MCF 10A (cell line): ENCODE measurements at regions not wholly inside any gene's neighbourhood (a gene's known extent, or its start where the extent isn't known, plus 50 kb on each side); places are given as distances from the start of the nearest gene placed in this dataset.

Experiments
- BruUV-seq: library from RNA; stranded (reverse); fragments of 400-500 nt; replicated peaks from 2 replicates; lab custom pipeline; 2021; lab: Mats Ljungman, UMichigan
- CTCF ChIA-PET: fragments of 300-600 bp; sonication (Branson Sonifier 250); formaldehyde crosslinking; extraction: SDS; loops from one replicate; lab custom pipeline; 2021; ENCODE audit warnings: antibody characterized with exemption, inconsistent platforms; lab: Yijun Ruan, JAX
- POLR2A ChIA-PET: fragments of 300-600, 350-650 bp; sonication (Branson Sonifier 250); formaldehyde crosslinking; extraction: SDS; loops from one replicate; lab custom pipeline; 2020; ENCODE audit warnings: antibody characterized with exemption, inconsistent platforms; lab: Yijun Ruan, JAX
- DNase-seq: peaks from one replicate; pipeline ENCODE4 v3.0.0-alpha.2; 2018; ENCODE audit not compliant: unreplicated experiment
- H3K27ac Mint-ChIP-seq: one replicate; pipeline ENCODE4 v1.8.0; 2022; ENCODE audit warnings: mild to moderate bottlenecking, low read depth, mixed read lengths; ENCODE audit not compliant: unreplicated experiment
- H3K27me3 Mint-ChIP-seq: one replicate; pipeline ENCODE4 v1.8.0; 2022; ENCODE audit warnings: mixed read lengths; ENCODE audit not compliant: insufficient read depth, unreplicated experiment
- H3K36me3 Mint-ChIP-seq: one replicate; pipeline ENCODE4 v1.8.0; 2022; ENCODE audit warnings: mild to moderate bottlenecking, moderate library complexity, mixed read lengths; ENCODE audit not compliant: insufficient read depth, unreplicated experiment
- H3K4me1 Mint-ChIP-seq: one replicate; pipeline ENCODE4 v1.8.0; 2022; ENCODE audit warnings: mixed read lengths; ENCODE audit not compliant: insufficient read depth, unreplicated experiment
- H3K4me3 Mint-ChIP-seq: one replicate; pipeline ENCODE4 v1.8.0; 2022; ENCODE audit warnings: mild to moderate bottlenecking, moderate library complexity, mixed read lengths; ENCODE audit not compliant: unreplicated experiment
- H3K9me3 Mint-ChIP-seq: one replicate; pipeline ENCODE4 v1.8.0; 2022; ENCODE audit warnings: mixed read lengths; ENCODE audit not compliant: unreplicated experiment
- intact Hi-C: fragments of 100-400 bp; cut with micrococcal nuclease; formaldehyde crosslinking; loops from 2 replicates; pipeline ENCODE4 v1.14.1; 2022
- TF ChIP-seq, protein P1 (sequence below): fragments of 200-600 bp; IDR thresholded peaks from one replicate; pipeline ENCODE4 v1.8.0; 2022; ENCODE audit warnings: antibody characterized with exemption, mild to moderate bottlenecking; ENCODE audit not compliant: unreplicated experiment

- CTCF ChIA-PET, result no interaction called here
- BruUV-seq, result no TSS peak
- Mint-ChIP-seq H3K9me3 (no peaks in the 10 kb centered on the region), H3K27ac (no peak overlapping the region), H3K4me1 (peaks cover 67% of the 10 kb centered on the region), H3K27me3 (no peaks in the 10 kb centered on the region), H3K4me3 (no peak overlapping the region), H3K36me3 (no peaks in the 10 kb centered on the region)
- POLR2A ChIA-PET, result no interaction called here
- DNase-seq, result no peak
- intact Hi-C loops, result loop anchor here (5.0 to 10.0 kb wide), 6 partner anchors 123 to 738 kb away; no protein-coding TSS in a partner anchor
- TF ChIP-seq, protein P1, sequence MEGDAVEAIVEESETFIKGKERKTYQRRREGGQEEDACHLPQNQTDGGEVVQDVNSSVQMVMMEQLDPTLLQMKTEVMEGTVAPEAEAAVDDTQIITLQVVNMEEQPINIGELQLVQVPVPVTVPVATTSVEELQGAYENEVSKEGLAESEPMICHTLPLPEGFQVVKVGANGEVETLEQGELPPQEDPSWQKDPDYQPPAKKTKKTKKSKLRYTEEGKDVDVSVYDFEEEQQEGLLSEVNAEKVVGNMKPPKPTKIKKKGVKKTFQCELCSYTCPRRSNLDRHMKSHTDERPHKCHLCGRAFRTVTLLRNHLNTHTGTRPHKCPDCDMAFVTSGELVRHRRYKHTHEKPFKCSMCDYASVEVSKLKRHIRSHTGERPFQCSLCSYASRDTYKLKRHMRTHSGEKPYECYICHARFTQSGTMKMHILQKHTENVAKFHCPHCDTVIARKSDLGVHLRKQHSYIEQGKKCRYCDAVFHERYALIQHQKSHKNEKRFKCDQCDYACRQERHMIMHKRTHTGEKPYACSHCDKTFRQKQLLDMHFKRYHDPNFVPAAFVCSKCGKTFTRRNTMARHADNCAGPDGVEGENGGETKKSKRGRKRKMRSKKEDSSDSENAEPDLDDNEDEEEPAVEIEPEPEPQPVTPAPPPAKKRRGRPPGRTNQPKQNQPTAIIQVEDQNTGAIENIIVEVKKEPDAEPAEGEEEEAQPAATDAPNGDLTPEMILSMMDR, result no peak
Measured at GRCh38 chr3:55164876-55165275, 237.0 kb upstream of the LRTM1 start.

DNA sequence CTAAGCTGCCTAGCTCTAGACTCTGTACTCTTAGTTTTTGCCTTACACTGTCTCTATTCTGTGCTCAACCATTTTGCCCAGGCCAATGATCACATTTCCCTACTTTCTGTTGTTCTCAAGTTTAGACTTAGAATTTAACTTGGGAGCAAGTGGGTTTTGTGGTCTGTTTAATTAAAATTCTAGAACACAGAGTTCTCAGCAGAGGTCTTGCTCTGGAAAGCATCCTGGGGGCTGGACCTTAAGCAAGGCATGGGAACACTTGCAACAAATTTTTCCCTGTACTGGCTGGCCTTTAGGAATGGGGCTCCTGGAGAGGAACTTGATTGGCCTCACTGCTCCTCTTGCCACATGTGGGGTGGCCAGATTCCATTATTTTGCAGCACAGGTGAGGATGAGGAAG, 236.3 kb upstream of the LRTM1 start:
- H3K4me1 Mint-ChIP-seq, result peaks cover 65% of the 10 kb centered on the region
- POLR2A ChIA-PET, result no interaction called here
- CTCF ChIA-PET, result no interaction called here
- no peak overlapping the region for H3K4me3 Mint-ChIP-seq
- H3K9me3 Mint-ChIP-seq, result no peaks in the 10 kb centered on the region
- BruUV-seq, result no TSS peak
- TF ChIP-seq, protein P1, result no peak
- no peak for DNase-seq
- intact Hi-C loops, result loop anchor here (10.0 kb wide), 1 partner anchor 731 kb away; no protein-coding TSS in a partner anchor
- H3K36me3 Mint-ChIP-seq, result no peaks in the 10 kb centered on the region
- H3K27me3 Mint-ChIP-seq, result no peaks in the 10 kb centered on the region
- H3K27ac Mint-ChIP-seq, result no peak overlapping the region

DNA sequence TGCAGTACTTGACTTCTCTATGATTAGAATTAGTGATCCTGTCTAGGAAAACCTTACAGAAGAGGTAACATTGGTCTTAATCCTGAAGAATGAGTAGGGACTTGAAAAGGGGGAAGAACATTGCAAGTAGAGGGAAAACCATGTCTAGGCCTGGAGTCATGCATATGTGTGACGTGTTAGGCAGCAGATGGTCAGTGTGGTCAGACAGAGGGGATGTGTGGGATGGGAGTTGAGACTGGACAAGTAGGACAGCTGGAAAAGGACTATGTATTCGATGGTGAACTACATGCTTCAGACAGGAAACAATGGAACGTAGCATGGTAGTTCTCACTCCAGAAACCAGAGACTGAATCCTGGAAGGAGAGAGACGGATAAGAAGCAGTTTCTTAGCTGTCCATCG, 235.6 kb upstream of the LRTM1 start:
- CTCF ChIA-PET, result interaction anchor here (0.6 to 0.8 kb wide), 2 partner anchors 9 to 351 kb away, joined by 3 to 4 read pairs; no protein-coding TSS in a partner anchor
- H3K27me3 Mint-ChIP-seq, result no peaks in the 10 kb centered on the region
- peaks cover 65% of the 10 kb centered on the region for H3K4me1 Mint-ChIP-seq
- H3K27ac Mint-ChIP-seq, result no peak overlapping the region
- POLR2A ChIA-PET, result interaction anchor here (0.6 kb wide), 1 partner anchor 613 kb away, joined by 3 read pairs; no protein-coding TSS in a partner anchor
- H3K9me3 Mint-ChIP-seq, result peaks cover 2% of the 10 kb centered on the region
- no TSS peak for BruUV-seq
- no peak overlapping the region for H3K4me3 Mint-ChIP-seq
- no peaks in the 10 kb centered on the region for H3K36me3 Mint-ChIP-seq
- no peak for DNase-seq
- TF ChIP-seq, protein P1, result no peak
- intact Hi-C loops, result loop anchor here (10.0 kb wide), 1 partner anchor 731 kb away; no protein-coding TSS in a partner anchor

- Mint-ChIP-seq H3K27ac (peak overlapping the region; percentile 71), H3K27me3 (no peaks in the 10 kb centered on the region), H3K36me3 (no peaks in the 10 kb centered on the region), H3K4me3 (no peak overlapping the region), H3K4me1 (peaks cover 61% of the 10 kb centered on the region), H3K9me3 (peaks cover 8% of the 10 kb centered on the region)
- POLR2A ChIA-PET, result no interaction called here
- TF ChIP-seq, protein P1, result no peak
- CTCF ChIA-PET, result interaction anchor here (0.6 to 1.0 kb wide), 2 partner anchors 19 to 178 kb away, joined by 3 read pairs; no protein-coding TSS in a partner anchor
- BruUV-seq, result no TSS peak
- intact Hi-C loops, result loop anchor here (10.0 kb wide), 1 partner anchor 733 kb away; no protein-coding TSS in a partner anchor
- DNase-seq, result peak; percentile 58
Measured at GRCh38 chr3:55162031-55162795, 234.4 kb upstream of the LRTM1 start.
